ENCODE measurements at regions not wholly inside any gene's neighbourhood (a gene's known extent, or its start where the extent isn't known, plus 50 kb on each side); places are given as distances from the start of the nearest gene placed in this dataset.

- no peak for TF ChIP-seq EZH2phosphoT487 (IDR thresholded peaks at IDR 0.05)
- TF ChIP-seq, protein P1, sequence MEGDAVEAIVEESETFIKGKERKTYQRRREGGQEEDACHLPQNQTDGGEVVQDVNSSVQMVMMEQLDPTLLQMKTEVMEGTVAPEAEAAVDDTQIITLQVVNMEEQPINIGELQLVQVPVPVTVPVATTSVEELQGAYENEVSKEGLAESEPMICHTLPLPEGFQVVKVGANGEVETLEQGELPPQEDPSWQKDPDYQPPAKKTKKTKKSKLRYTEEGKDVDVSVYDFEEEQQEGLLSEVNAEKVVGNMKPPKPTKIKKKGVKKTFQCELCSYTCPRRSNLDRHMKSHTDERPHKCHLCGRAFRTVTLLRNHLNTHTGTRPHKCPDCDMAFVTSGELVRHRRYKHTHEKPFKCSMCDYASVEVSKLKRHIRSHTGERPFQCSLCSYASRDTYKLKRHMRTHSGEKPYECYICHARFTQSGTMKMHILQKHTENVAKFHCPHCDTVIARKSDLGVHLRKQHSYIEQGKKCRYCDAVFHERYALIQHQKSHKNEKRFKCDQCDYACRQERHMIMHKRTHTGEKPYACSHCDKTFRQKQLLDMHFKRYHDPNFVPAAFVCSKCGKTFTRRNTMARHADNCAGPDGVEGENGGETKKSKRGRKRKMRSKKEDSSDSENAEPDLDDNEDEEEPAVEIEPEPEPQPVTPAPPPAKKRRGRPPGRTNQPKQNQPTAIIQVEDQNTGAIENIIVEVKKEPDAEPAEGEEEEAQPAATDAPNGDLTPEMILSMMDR (IDR thresholded peaks at IDR 0.05): no peak
These were observed 591.3 kb upstream of the SYT4 start for GRCh38 chr18:43868497-43868995.

All from neural progenitor cell (in vitro differentiated cells).